ENCODE measurements at regions not wholly inside any gene's neighbourhood (a gene's known extent, or its start where the extent isn't known, plus 50 kb on each side); places are given as distances from the start of the nearest gene placed in this dataset.

DNA sequence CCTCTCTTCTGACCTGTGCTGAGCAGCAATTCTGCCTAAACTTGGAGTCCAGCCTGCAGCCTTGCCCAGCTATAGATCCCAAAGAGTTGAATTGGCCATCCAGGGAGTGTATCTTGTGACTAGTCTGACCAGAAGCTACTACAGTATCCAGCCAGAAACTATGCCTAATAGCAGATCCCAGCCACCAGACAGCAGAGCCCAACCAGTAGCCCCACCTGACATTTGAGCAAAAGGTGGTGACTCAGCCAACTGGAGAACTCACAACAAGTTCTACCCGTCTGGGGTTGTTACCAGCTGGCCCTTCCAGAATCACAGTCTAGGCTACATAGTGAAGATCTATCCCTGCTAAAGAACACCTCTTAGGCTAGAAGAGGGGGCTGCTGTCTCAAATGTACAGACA, 315.0 kb downstream of the CRPPA start:
- H2AK9ac ChIP-seq (replicated peaks; ENCODE audit: low read depth, low read length, poor library complexity) = no peak overlapping the region
- in situ Hi-C loops (cut with MboI; ENCODE audit: low sequenced_read_pairs) (loop anchor here (25.0 kb wide), 1 partner anchor 806 kb away; no protein-coding TSS in a partner anchor), intact Hi-C loops (cut with micrococcal nuclease) (no loop called here), dilution Hi-C loops (cut with HindIII; ENCODE audit: low sequenced_read_pairs, unreplicated experiment) (no loop called here)
- no peak overlapping the region for H3K4me3 ChIP-seq (ENCODE audit: insufficient read depth, low read depth, low read length)
- no peaks in the 10 kb centered on the region for H3K9me1 ChIP-seq (ENCODE audit: insufficient read depth, low read length)
- H3K18ac ChIP-seq (ENCODE audit: low read depth, low read length) = no peak overlapping the region
- H3K79me1 ChIP-seq (ENCODE audit: low read depth in 1 of 2, low read length in 2 of 2) = no peaks in the 10 kb centered on the region
- no peak overlapping the region for H2BK20ac ChIP-seq (ENCODE audit: low read depth, low read length)
- ChIA-PET CTCF (interaction anchor here (0.7 kb wide), 1 partner anchor 424 kb away, joined by 3 read pairs; no protein-coding TSS in a partner anchor), POLR2A (ENCODE audit: unreplicated experiment) (no interaction called here)
- H4K5ac ChIP-seq (ENCODE audit: low read depth, low read length) = no peak overlapping the region
- H3K9me3 ChIP-seq (ENCODE audit: control insufficient read depth, insufficient read depth, low read length) = peaks cover 16% of the 10 kb centered on the region
- H2BK5ac ChIP-seq (ENCODE audit: low read depth, low read length, poor library complexity, severe bottlenecking) = no peak overlapping the region
- H3K27ac ChIP-seq (ENCODE audit: insufficient read depth, low read length) = no peak overlapping the region
- no peak overlapping the region for H3K23ac ChIP-seq (ENCODE audit: low read depth, low read length)
- no peak overlapping the region for H3K4ac ChIP-seq (ENCODE audit: low read depth, low read length)
- no peak overlapping the region for H3K4me2 ChIP-seq (ENCODE audit: low read depth, low read length)
- no peak overlapping the region for H2AK5ac ChIP-seq (ENCODE audit: low read depth, low read length)
- TF ChIP-seq MAZ (IDR thresholded peaks at IDR 0.05; ENCODE audit: borderline replicate concordance, low read depth, low read length) = no peak
- no peak for TF ChIP-seq RCOR1 (IDR thresholded peaks at IDR 0.05; ENCODE audit: insufficient replicate concordance, low read length)
- TF ChIP-seq NFE2L2 (IDR thresholded peaks at IDR 0.05; ENCODE audit: low read depth, low read length) = no peak
- TF ChIP-seq, protein P1, sequence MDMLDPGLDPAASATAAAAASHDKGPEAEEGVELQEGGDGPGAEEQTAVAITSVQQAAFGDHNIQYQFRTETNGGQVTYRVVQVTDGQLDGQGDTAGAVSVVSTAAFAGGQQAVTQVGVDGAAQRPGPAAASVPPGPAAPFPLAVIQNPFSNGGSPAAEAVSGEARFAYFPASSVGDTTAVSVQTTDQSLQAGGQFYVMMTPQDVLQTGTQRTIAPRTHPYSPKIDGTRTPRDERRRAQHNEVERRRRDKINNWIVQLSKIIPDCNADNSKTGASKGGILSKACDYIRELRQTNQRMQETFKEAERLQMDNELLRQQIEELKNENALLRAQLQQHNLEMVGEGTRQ (IDR thresholded peaks at IDR 0.05; ENCODE audit: low read depth, low read length) = no peak
- TF ChIP-seq POLR2A (IDR thresholded peaks at IDR 0.05; ENCODE audit: low read depth, low read length) = no peak
- TF ChIP-seq RFX5 (IDR thresholded peaks at IDR 0.05; ENCODE audit: low read depth, low read length) = no peak
- TF ChIP-seq, protein P2, sequence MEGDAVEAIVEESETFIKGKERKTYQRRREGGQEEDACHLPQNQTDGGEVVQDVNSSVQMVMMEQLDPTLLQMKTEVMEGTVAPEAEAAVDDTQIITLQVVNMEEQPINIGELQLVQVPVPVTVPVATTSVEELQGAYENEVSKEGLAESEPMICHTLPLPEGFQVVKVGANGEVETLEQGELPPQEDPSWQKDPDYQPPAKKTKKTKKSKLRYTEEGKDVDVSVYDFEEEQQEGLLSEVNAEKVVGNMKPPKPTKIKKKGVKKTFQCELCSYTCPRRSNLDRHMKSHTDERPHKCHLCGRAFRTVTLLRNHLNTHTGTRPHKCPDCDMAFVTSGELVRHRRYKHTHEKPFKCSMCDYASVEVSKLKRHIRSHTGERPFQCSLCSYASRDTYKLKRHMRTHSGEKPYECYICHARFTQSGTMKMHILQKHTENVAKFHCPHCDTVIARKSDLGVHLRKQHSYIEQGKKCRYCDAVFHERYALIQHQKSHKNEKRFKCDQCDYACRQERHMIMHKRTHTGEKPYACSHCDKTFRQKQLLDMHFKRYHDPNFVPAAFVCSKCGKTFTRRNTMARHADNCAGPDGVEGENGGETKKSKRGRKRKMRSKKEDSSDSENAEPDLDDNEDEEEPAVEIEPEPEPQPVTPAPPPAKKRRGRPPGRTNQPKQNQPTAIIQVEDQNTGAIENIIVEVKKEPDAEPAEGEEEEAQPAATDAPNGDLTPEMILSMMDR (conservative IDR thresholded peaks at IDR 0.05; ENCODE audit: low read depth, low read length) = no peak
- no peak for TF ChIP-seq FOS (IDR thresholded peaks at IDR 0.05; ENCODE audit: low read depth, low read length)
- no peaks in the 10 kb centered on the region for H3K4me1 ChIP-seq (ENCODE audit: control insufficient read depth, insufficient read depth, low read length)
- BruUV-seq (replicated peaks) = no TSS peak
- ATAC-seq (ENCODE audit: low read depth) (no peak), DNase-seq (no peak)
- WGBS, 2 experiments (ENCODE audit: extremely low coverage in 2 of 2, insufficient read length in 1 of 2) = no CpG with 5 or more reads among the region's 1 CpG
- H3K27me3 ChIP-seq (ENCODE audit: control insufficient read depth, insufficient read depth, low read length) = no peaks in the 10 kb centered on the region
- H2BK15ac ChIP-seq (ENCODE audit: low read depth, low read length) = no peak overlapping the region
- H3K14ac ChIP-seq (replicated peaks; ENCODE audit: low read depth, low read length) = no peak overlapping the region
- H2BK120ac ChIP-seq (ENCODE audit: low read depth, low read length) = no peak overlapping the region
- no peak overlapping the region for H2AFZ ChIP-seq (replicated peaks; ENCODE audit: low read length, poor library complexity)
- no peak overlapping the region for H3K56ac ChIP-seq (ENCODE audit: extremely low read depth, insufficient read depth, low read length)
- H4K20me1 ChIP-seq (ENCODE audit: insufficient read depth, low read length) = no peaks in the 10 kb centered on the region
- H4K91ac ChIP-seq (ENCODE audit: insufficient read depth, low read depth, low read length) = no peak overlapping the region
- no peak overlapping the region for H4K8ac ChIP-seq (ENCODE audit: low read depth in 2 of 2, low read length in 2 of 2)
- no peaks in the 10 kb centered on the region for H3K36me3 ChIP-seq (ENCODE audit: control insufficient read depth, insufficient read depth, low read length)
- H3K9ac ChIP-seq (ENCODE audit: low read depth, low read length) = no peak overlapping the region
